GM23248 (cell line): ENCODE measurements at regions not wholly inside any gene's neighbourhood (a gene's known extent, or its start where the extent isn't known, plus 50 kb on each side); places are given as distances from the start of the nearest gene placed in this dataset.

ENCODE experiments used
- EZH2 ChIP-seq: fragments of 200-600 bp; sonication (generic); IDR thresholded peaks from 2 replicates; pipeline ENCODE4 v1.6.1; 2018; ENCODE audit warnings: antibody characterized with exemption, mild to moderate bottlenecking; ENCODE audit not compliant: insufficient read depth, poor library complexity, severe bottlenecking
- EZH2phosphoT487 ChIP-seq: fragments of 200-600 bp; sonication (generic); IDR thresholded peaks from 2 replicates; pipeline ENCODE4 v1.6.1; 2018; ENCODE audit warnings: antibody characterized with exemption, moderate library complexity, mild to moderate bottlenecking, low read depth; ENCODE audit not compliant: insufficient read depth

DNA sequence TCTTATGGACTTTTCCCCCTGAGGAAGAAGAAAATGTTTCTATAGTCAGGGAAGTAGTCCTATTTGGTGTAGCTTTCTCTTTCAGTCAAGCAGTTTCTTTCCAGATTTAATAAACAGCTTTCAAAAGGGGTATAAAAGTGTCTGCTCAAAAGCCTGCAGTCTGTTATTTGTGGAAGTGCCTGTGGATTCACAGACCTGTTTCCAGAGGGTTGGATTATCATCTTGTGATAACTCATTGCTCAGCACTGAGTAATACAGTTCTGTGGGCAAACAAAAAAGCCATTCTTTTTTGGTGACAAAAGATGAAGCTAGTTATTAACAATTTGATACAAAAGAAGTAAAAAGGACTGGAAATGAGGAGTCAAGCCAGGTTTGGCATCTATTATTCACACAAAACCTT lies 358.2 kb upstream of the ID4 start:
- TF ChIP-seq EZH2phosphoT487 (no peak), EZH2 (no peak)
